Head of caudate nucleus (tissue), 42 donors: ENCODE measurements at regions not wholly inside any gene's neighbourhood (a gene's known extent, or its start where the extent isn't known, plus 50 kb on each side); places are given as distances from the start of the nearest gene placed in this dataset.
A peak's percentile ranks its signal among the peaks of the same experiment; 100 is the strongest.

ENCODE experiments used
- DNase-seq, 42 donors: peaks; one replicate each; pipeline versions ENCODE4 v3.0.0 to v3.0.0-alpha.2; 2020 to 2021; ENCODE audit warnings: mixed read lengths in 7 of 42
- intact Hi-C: fragments of 100-400 bp; cut with DNase I; formaldehyde crosslinking; loops from one replicate; pipeline ENCODE4 v1.15.0; 2022

- no peak for DNase-seq
- intact Hi-C loops, result no loop called here
Measured at GRCh38 chr11:11089805-11090204, 232.0 kb upstream of the ZBED5 start.

GRCh38 chr11:11086979-11087378, 229.1 kb upstream of the ZBED5 start:
- intact Hi-C loops, result no loop called here
- no peak for DNase-seq

- DNase-seq, result no peak
- intact Hi-C loops, result no loop called here
Measured at GRCh38 chr11:11085580-11085979, 227.7 kb upstream of the ZBED5 start.

DNA sequence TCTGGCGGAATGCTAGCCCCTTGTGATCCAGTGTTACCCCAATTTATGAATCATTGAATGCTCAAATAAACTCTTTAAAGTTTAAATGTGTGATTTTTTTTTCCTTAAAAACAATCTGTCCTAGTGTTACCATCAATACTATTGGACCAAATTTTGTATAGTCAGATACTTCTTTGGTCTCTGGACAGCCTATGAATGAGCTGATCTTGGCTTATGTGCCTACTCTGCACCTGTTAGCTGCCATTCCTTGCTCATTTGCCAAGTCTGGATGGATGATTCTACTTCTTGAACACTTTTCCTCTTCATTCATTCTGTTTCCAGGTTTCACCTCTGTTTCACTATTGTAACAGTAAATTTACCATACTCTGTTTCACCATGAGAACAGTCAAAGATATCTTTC, 226.5 kb upstream of the ZBED5 start:
- intact Hi-C loops, result no loop called here
- DNase-seq, result no peak

GRCh38 chr11:11083441-11083840, 225.6 kb upstream of the ZBED5 start:
- intact Hi-C loops, result no loop called here
- DNase-seq, result no peak

DNA sequence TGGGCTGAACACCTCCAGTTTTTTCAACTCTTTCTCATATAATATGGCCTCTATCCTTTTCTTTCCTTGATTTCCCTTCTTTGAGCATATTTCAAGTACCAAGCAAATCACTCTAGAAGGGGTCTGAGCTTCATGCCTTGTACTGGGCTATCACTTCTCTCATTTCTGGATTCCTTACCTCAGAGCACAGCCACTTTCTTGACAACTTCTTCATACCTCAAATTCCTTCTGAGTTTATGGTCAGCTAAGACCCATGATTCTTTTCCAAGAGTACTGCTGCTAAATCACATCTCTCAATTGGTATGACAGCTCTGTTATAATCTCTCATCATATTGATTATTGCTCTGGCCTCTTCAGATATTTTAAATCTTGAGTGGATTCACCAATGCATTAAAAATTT, 224.8 kb upstream of the ZBED5 start:
- no peak for DNase-seq
- intact Hi-C loops, result no loop called here

DNA sequence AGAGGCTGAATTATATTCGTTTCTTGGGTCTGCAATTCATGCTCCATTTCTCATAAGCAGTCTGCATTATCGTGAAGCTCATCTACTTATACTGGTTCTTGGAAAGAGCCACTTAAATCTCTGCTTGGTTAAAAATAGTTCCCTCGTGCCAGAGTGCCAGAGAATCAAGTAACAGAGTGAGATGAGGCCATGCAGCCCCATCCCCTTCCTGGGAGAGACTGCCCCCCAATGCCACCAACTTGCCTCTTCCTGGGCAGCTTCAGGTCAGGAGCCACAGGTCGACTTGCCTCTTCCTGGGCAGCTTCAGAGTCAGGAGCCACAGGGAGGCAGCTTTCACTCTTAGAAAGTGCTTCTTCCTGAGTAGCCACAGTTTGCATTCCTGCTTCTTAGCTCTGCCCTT, 223.9 kb upstream of the ZBED5 start:
- intact Hi-C loops, result no loop called here

GRCh38 chr11:11081288-11081687, 223.4 kb upstream of the ZBED5 start:
- intact Hi-C loops, result no loop called here
- DNase-seq, result no peak

More for the DNA sequence above, 223.9 kb upstream of the ZBED5 start:
- DNase-seq, result no peak

DNA sequence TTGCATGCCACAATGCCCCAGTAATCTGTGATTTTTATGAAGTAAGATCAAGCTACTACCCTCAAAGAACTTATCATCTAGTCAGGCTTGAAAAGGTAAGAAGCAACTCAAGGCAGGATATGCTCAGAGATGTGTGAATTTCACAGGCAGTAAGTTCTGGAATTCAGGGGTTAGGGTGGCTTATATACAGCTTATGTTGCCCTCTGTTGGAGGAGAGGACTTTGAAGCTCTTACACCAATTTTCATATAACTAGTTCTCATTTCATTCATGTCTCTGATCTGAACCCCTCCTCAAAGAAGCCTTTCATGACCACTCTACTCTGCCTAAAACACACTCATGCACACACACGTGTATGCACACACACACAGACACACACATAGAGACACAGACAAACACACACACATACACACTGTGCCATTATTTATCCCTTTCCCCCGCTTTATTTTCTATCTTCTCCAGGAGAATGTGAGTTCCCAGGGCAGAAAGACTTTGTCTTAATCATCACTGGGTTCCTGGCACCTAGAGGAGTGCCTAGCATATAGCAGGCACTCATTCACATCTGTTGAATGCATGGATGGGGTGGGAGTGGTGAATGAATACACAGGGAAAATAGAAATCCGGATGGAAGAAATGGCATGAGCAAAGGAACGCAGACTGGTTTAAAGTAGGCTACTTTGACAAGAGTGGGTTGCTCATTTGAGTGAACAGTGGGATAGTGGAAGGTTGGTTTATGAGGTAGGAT, 220.7 kb upstream of the ZBED5 start:
- no peak for DNase-seq
- intact Hi-C loops, result no loop called here

- DNase-seq, result no peak
- intact Hi-C loops, result no loop called here
Measured at GRCh38 chr11:11077898-11078297, 220.0 kb upstream of the ZBED5 start.

GRCh38 chr11:11076879-11077278, 219.0 kb upstream of the ZBED5 start:
- intact Hi-C loops, result no loop called here
- DNase-seq, result no peak

DNA sequence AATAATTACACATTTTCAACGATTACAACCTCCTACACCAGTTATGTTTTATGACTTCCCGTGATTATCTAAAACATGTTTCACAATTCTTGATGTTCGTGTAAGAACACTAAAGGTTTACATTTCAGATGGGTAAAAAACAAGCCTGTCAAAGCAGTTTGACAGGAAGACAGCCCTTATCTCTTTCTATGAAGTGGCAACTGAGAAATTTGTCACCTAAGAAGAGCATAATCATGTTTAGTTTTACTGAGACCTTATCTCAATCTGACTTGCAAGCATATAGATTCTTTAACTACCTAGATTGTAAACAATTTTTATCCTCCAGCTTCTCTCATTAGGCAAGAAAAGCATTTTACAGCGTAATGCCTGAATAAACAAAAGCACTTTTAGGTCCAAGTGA, 218.4 kb upstream of the ZBED5 start:
- DNase-seq, result no peak
- intact Hi-C loops, result no loop called here

GRCh38 chr11:11075515-11076171, 217.8 kb upstream of the ZBED5 start:
- intact Hi-C loops, result no loop called here
- no peak for DNase-seq

- peak in 1 of 42 donors; percentile 6 for DNase-seq
- intact Hi-C loops, result no loop called here
Measured at GRCh38 chr11:11074686-11075335, 217.0 kb upstream of the ZBED5 start.

- intact Hi-C loops, result no loop called here
- DNase-seq, result peak in 8 of 42 donors; percentile 13 to 65 (median 38)
Measured at GRCh38 chr11:11073996-11074395, 216.1 kb upstream of the ZBED5 start.

DNA sequence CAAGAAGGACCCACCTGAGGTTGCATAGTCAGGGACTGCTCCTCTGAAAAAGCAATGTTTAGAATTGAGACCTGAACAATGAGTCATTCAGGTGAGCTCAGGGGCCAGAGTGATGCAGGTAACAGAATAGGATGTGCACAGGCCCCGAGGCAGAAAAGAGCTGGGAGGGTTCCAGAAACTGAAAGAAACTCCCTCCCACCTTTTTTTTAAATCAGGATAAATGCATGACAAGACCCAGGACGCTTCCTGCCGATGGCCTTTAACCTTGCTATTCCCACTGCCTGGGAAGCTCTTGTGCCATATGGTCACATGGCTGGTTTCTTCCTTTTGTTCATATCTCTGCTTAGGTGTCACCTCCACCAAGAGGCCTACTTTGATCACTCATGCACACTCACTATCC, 214.2 kb upstream of the ZBED5 start:
- intact Hi-C loops, result no loop called here
- DNase-seq, result no peak

- intact Hi-C loops, result no loop called here
- DNase-seq, result no peak
Measured at GRCh38 chr11:11071486-11071885, 213.6 kb upstream of the ZBED5 start.

DNA sequence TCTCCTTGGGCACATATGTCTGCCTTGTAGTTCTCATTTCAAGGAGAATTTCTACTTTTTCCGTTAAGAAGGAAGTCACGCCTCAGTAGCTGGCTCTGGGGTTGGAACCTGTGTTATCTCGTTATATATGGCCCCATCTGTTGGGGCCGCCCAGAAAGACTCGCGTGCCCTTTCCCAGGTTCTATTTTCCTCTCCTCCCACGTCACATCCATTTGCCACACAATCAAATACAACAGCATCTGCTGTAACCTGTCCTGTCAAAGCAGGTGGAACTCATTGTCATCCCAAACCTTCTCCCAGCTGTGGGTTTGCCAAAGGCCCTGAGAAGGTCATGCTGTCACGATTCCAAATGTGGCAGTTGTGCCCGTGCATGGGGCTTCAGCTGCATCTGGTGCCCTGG, 213.1 kb upstream of the ZBED5 start:
- intact Hi-C loops, result no loop called here

GRCh38 chr11:11069841-11070835, 212.3 kb upstream of the ZBED5 start:
- intact Hi-C loops, result no loop called here
- DNase-seq, result no peak

More for the DNA sequence above, 213.1 kb upstream of the ZBED5 start:
- no peak for DNase-seq
